RPMI8226 (cell line): ENCODE measurements at regions not wholly inside any gene's neighbourhood (a gene's known extent, or its start where the extent isn't known, plus 50 kb on each side); places are given as distances from the start of the nearest gene placed in this dataset.
"Not testable (repeated sequence)": the region's sequence is repeated elsewhere in the genome, so short reads cannot be mapped to it uniquely, and the experiment has no call there.

Source experiments
- DNase-seq: peaks from one replicate; pipeline ENCODE4 v3.0.0-alpha.2; 2015

DNA sequence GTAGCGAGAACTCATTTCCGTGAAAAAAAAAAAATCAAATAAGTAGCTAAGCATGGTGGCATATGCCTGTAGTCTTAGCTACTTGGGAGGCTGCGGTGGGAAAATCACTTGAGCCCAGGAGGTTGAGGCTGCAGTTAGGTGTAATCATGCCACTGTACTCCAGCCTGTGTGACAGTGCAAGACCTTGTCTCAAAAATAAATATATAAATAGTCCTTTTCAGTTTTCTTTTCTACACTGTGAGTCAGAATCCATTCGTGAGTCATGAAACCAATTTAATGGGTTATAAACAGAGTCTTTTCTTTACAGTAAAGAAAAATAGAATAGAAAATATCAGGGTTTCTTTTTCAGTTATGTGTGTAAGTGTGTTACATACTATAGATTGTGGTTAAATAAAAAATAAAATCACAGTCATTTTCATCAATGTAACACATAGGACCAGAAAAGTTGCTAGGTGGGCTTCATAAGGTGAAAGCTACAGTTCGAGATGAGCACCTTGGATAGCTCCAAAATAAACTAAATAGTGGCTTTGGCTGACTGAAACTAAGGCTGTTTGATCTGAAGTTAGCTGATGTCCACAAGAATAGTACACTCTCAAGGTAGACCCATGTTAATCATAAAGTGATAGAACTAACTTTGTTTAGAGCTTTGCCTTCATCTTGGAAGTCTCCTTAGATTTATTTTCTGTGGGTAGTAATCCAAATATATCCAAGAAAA is 781.1 kb downstream of the GATA3 start:
- no peak for DNase-seq

DNA sequence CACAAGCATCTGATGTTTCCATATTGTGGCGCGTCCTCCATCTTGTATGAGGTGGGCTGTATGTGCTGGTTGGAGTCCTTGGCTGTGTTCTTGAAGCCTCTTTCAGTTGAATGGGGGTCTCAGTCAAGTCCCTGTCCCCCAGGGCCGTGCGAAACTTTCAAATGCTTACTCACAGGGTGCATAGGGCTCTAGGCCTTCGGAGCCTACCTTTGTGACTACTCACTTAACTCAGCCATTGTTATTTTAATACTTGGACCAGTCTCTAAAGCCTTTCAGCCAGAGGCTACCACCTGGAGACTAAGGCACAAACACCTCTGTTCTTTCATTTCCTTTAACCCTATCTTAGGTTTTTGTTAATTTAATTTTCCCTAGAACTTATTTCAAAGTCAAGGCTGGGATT is 785.9 kb downstream of the GATA3 start:
- no peak for DNase-seq

DNA sequence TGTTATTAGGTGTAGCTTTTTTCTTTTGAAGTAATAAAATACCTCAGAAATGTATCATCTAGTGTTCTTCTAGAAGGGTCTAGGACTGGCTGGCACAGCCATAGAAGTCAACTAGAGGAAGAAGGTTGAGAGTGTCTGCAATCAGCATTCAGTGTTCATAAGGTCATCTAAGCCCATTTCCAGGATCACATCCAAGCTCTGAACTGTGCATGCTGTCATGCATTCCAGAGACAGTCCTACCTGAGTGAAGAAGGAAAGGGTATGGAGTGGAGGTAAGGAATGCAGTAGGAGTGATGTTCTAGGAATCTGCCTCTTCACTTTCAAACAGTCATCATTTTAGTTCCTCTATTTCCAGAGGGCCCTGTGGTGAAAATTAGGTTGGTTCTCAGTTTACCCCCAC is 789.7 kb downstream of the GATA3 start:
- DNase-seq: no peak

DNA sequence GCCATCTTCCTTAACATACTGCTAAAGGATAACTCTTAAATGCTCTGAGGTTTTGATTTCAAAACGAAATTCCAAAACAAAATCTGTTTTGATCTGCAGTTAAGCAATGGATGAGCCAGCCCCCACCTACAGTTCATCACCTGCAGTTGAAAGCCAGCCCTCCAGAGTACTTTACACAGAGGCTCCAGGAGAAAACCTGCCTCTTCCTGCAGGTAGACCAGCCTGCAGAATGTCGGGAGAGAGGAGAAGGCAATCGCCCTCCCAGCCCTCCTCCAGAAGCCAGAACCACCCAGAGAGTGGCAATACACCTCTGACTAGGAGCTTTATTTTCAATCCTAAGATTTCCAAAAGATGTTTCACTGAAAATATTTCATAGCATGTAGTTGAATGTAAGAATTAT is 798.1 kb downstream of the GATA3 start:
- DNase-seq: no peak

DNA sequence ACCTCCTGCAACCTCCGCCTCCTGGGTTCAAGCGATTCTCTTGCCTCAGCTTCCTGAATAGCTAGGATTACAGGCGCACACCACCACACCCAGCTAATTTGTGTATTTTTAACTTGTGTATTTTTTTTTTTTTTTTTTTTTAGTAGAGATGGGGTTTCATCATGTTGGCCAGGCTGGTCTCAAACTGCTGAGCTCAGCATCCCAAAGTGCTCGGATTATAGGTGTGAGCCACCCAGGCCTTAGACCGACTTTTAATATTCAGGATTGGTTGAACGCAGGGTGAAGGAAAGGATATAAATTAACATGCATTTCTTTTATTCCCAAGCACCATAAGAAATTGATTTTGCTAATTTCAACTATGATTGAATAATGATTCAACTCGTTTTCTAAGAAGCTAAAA is 798.6 kb downstream of the GATA3 start:
- DNase-seq: no peak

DNA sequence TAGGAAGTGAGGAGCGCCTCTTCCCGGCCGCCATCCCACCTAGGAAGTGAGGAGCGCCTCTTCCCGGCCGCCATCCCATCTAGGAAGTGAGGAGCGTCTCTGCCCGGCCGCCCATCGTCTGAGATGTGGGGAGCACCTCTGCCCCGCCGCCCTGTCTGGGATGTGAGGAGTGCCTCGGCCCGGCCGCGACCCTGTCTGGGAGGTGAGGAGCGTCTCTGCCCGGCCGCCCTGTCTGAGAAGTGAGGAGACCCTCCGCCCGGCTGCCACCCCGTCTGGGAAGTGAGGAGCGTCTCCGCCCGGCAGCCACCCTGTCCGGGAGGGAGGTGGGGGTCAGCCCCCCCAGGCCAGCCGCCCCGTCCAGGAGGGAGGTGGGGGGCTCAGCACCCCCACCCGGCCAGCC is 814.4 kb downstream of the GATA3 start:
- DNase-seq: not testable (repeated sequence)

DNA sequence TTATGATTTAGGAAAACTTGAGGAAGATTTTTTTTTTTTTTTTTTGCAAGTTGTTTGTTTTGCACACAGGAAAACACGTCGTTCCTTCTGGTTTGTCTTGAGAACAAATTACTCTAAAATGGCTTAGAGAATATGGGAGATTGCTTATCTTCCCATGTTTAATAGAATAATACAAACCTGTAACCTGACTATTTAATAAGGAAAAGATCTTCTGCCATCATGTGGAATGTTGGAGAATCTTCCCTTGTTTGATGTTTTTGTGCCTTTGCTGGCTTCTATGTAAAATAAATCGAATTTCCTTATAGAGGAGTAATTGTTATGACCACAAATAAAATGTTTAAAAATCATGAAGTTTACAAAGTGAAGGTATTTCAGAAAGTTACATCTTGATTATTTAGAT is 818.8 kb downstream of the GATA3 start:
- no peak for DNase-seq

DNA sequence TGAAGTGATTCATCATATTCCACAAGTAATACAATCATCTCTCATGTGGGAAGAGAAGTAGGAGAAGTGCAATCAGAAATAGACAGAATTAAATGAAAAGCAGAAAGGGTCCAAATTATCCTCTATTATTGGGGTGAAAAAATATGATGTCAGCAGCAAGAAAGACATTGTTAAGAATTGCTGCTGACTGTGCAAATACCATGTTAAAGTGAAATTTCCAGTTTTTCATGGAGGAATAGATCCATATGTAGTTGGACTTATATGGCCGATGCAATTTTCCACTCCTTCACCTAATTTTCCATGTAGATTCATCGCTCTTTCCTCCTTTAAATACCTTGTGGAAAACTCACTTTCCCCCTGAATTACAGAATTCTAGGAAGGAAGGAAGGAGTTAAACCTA is 819.8 kb downstream of the GATA3 start:
- no peak for DNase-seq

DNA sequence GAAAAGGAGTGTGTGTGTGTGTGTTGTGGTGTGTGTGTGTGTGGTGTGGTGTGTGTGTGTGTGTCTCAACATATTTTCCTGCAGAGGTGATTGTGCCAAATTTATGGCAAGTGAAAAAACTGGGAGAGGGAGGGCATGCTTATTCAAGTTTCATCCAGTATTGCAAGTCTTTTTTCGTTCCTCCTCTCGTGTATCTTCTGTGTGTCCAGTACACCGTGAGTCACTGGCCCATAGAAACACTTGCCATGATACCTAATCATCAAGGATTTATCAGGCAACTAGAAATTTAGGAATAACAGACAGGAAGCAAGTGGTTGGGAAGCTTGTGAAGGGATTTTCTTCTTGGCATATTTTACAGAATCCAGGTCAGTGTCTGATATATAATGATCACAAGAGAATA is 820.5 kb downstream of the GATA3 start:
- no peak for DNase-seq

DNA sequence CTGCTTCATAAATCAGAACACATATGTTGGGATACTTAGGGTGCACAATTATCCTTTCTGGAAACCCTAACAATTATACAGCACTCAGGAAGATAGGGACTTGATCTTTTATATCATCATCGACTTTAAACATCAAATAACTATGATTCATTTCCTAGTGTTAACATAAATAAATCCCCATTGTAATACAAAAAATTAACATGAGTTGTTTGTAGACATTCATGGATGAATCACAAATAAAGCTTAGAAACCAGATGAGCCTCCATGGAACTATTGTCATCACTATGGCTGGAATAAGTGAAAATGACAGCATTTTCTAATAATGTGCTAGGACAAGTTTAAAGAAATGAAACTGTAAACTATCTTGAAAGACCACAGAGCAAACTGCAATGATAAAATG is 821.7 kb downstream of the GATA3 start:
- no peak for DNase-seq

DNA sequence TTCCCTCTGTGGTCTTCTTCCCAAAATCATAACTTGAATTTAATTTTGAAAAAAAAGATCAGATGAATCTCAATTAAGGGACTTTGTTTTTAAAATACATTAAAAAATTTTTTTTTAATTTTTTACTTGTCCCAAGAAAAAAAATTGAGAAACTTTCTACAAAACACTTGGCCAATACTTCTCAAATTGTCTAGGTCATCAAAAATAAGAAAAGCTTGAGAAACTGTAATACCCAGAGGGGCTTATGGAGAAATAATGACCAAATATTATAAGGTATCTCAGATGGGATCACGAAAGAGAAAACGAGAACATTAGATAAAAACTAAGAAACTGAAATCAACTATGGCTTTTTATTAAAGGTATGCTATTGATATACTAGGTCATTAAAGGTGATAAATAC is 835.0 kb downstream of the GATA3 start:
- no peak for DNase-seq

DNA sequence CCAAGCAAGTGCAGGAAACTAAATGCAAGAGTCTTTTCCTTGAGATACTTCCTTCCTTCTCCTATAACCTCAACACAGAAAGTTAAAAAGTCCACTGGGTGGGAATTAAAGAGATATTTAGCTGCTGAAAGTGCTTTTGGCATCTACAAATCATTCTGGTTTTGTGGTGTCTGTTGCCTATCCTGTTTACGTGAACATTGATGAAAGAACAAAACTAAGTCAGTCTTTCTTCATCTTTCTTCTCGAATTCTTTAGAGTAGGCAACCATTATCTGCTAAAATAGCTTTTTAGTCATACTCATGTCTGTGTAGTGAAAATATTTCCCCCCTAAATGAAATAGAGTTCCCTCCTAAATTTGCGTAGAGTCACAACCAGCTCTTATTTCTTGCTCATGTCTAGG is 838.6 kb downstream of the GATA3 start:
- no peak for DNase-seq

DNA sequence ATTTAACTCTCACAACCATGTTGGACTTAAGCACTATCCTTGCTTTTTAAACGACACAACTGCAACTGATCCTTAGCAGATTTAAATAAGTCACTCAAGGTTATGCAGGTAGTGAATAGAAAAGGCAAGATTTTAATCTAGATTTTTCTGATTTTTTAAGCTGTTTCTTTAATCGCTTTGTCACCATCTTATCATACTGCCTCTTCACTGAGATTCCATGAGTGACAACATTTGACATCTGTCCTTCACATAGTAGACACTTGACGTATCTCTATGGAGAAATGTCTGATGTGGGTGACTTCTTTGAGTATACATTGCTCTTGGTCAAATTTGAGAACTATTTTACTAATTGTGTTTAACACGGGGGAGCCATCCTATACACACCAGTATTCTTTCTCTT is 839.7 kb downstream of the GATA3 start:
- no peak for DNase-seq

DNA sequence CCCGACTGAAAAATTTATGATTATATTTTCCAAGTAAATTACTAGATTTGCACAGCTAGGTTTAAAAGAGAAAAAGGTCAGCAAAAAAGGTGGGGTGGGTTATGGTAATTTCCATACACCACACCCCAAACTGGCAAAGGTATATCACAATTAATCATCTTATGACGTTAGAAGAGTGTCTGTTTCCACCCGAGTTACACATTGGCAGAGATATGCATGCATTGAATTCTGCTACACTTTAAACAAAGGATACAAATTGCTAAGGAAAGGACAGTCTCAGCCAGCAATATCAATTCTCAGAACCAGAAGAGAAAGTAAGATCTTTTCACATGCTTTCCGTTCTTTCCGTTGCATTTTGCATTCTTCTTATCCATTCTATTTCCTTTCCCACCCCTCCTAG is 843.3 kb downstream of the GATA3 start:
- DNase-seq: no peak

DNA sequence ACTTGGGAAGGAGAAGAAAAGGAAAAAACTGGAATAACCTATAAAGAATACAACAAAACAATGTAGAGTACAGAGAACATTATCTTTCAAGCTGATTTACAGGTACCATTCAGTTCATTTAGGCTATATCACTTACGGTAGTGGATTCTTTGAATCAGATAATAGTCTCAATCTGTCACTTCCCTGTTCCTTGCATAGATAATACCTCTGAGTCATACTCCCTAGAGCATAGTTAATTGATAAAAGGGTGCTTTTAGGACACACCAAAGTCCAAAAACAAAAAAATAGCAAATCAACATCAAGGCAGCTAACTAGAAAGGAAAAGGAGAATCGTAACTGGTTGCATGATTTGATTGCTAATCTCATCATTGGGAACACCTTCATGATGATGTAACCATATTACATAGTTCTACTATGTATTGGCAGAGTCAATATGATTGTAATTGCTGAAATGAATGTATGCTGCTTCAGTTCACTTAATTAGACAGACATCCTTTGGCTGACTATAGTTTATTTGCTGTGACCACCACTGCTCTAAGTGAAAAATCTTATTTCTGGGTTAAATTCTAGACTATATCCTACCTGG is 844.4 kb downstream of the GATA3 start:
- no peak for DNase-seq

DNA sequence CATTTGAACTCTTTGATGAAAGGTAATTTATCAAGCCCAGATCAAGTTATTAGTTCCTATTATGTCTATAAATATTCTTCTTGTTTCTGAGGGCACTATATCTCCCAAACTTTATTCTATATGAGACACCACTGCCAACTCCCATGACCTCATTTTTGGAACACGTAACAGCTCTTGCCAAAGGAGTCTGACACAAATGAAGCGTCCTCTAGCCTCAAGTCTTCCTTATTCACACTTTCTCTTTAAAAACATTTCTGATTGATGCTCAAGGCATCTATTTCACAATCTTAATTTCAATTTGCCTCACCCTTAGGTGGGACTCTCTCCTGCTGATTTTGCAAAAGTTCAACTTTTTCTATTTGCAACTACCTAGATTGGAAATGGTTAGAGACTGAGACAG is 848.4 kb downstream of the GATA3 start:
- no peak for DNase-seq

DNA sequence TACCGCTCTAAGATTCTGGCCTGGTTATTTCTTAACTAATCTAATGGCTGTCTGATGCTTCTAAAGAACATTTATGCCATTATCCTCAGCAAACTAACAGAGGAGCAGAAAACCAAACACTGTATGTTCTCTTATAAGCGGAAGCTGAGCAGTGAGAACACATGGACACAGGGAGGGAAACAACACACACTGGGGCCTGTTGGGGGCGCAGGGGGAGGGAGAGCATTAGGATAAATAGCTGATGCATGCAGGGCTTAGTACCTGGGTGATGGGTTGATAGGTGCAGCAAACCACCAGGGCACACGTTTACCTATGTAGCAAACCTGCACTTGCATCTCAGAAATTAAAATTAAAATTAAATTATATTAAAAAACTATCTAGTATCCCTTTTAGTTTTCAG is 853.5 kb downstream of the GATA3 start:
- DNase-seq: no peak

DNA sequence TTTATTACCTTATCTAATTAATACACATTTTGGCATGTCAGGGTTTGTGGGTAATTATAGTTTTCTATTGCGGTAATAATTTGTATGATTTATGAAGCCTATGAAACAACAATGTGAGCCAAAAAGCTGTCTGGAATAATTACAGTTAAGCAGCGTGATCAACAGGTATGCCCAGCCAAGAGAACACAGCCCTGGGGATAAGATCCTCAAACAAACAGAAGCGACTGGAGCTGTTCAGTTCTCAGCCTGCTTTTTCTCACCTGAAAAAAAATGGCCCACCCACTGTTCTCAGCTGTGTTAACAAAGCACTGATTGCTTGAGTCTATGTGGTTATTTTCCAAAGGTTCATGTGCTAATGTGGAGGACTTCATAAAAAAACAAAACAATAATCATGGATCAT is 855.8 kb downstream of the GATA3 start:
- no peak for DNase-seq

DNA sequence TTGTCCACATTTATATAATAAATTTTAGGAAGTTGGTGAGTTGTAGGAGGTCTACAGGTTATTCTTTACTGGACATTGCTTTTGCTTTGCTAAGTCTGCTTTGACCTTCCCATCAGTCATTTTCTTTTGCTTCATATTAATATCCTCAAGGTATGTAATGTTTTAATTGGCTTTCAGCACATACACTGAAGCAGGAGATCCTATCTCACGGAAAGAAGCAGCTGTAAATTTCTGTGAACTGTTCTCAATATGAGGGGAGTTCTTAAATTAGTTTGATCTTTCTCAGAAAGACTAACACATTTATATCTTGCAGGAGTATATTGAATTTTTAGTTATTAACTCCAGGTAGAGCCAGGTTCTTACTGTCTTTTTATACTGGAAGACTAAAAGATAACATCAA is 856.5 kb downstream of the GATA3 start:
- DNase-seq: no peak

DNA sequence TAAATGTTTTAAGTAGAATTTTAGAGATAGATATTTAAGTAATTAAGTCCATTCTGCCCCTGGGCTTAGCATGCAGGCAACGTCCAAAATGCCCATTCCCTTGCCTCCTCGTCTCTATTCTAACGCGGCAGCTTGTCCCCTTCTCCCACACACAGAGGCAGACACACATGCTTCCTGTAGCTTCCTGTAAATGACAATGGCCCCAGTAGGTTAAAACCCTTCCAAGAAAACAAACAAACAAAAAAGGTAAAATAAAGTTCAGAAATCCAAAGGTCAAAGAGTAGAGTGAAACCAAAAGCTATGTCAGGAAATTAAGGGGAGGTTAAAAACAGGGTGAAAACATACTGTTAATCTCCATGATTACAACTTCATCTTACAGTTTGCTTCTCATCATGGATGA is 857.6 kb downstream of the GATA3 start:
- no peak for DNase-seq

DNA sequence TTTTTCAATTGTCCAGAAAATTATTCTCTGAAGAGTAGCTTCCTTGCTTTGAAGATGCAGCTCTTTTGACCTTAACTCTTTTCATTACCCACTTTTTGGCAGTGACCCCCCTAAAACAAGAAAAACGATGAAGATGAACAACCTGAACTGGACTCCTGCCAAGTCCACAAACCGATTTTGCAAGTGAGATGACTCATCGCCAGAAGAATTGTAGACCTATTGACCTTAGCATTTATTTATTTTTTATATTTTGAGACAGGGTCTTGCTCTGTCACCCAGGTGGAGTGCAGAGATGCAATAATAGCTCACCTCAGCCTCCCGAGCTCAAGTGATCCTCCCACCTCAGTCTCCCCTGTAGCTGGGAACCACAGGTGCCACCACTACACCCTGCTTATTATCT is 859.2 kb downstream of the GATA3 start:
- DNase-seq: no peak

DNA sequence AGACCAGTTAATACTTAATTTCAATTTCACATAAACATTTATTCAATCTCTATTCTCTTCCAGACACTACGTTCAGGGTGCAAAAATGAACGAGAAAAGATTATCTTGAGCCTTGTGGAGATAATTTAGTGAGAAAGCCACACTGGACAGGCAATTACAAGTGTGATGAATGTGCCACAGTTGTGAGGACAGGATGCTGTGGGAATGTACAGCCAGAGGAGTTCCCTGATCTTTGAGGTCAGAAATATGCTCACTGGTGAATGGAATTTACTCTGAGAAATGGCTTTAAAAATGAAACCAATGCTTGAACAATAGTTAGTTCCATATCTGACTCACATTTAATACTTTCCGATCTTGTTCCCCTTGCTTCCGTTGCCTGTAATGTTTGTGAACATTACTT is 864.8 kb downstream of the GATA3 start:
- DNase-seq: no peak

DNA sequence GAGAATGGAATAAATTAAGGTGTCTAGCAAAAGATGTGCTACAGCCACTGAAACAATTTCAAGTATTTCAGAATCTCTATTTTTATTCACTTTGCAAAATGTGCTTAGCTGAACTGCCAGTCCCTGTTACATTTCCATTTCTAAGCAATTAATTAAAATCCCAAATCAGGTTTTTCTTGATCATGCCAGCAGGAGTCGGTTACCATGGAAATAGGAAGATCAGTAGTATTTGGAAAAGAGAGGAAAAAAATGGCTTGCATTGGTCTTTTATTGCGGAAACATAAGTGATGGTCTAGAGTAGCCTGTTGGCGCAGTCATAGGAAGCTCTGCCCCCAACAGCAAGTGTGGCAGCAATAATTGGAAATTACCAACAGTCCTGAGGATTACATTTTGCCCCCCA is 867.1 kb downstream of the GATA3 start:
- no peak for DNase-seq

DNA sequence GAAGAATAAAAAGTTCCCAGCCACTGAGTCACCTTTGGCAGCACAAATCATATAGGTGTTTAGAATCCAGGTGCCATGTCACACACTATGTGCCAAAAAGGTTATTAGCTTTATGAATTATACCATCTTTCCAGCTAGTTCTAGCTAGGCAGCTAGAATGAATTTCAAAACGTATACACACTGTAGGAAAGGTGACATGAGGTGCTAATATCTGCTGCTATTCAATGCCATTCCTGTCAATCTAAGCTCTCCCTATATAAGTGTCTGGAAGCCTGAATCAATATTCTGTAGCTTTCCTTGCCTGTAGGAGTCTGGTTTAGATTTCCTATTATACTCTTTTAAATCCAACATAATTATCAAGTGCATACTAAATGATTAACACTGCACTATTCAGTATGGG is 868.6 kb downstream of the GATA3 start:
- DNase-seq: no peak

DNA sequence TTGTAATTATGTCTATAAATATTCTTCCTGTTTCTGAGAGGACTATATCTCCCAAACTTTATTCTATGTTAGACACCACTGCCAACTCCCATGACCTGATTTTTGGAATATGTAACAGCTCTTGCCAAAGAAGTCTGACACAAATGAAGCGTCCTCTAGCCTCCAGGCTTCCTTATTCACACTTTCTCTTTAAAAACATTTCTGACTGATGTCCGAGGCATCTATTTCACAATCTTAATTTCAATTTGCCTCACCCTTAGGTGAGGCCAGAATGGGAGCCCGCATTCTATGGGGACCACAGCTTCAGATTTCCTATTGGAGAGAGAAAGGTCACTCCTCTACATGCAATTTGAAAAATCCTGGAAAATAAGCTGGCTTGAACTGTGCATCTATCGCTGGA is 873.2 kb downstream of the GATA3 start:
- DNase-seq: no peak
